ACC112 (cell line): ENCODE measurements at regions not wholly inside any gene's neighbourhood (a gene's known extent, or its start where the extent isn't known, plus 50 kb on each side); places are given as distances from the start of the nearest gene placed in this dataset.

Experiments
- H2AFZ ChIP-seq: fragments of 200-600 bp; sonication (generic); one replicate; pipeline ENCODE4 v1.6.0; 2017; ENCODE audit warnings: antibody characterized with exemption, low read length; ENCODE audit not compliant: unreplicated experiment
- H3K27ac ChIP-seq: fragments of 200-600 bp; sonication (generic); 2 replicates; pipeline ENCODE4 v1.5.1; 2014; ENCODE audit warnings: low read depth, mild to moderate bottlenecking, antibody characterized with exemption, low read length, moderate library complexity
- H3K27me3 ChIP-seq: fragments of 200-600 bp; sonication (generic); 2 replicates; pipeline ENCODE4 v1.6.1; 2014; ENCODE audit warnings: mild to moderate bottlenecking, antibody characterized with exemption, low read length, moderate library complexity, mixed read lengths; ENCODE audit not compliant: insufficient read depth
- H3K36me3 ChIP-seq: fragments of 200-600 bp; sonication (generic); 2 replicates; pipeline ENCODE4 v1.6.1; 2016; ENCODE audit warnings: mild to moderate bottlenecking, antibody characterized with exemption, low read length, moderate library complexity, mixed read lengths; ENCODE audit not compliant: insufficient read depth
- H3K4me1 ChIP-seq: fragments of 200-600 bp; sonication (generic); one replicate; pipeline ENCODE4 v1.6.1; 2016; ENCODE audit warnings: low read length, mixed read lengths; ENCODE audit not compliant: insufficient read depth, unreplicated experiment, control insufficient read depth
- H3K4me3 ChIP-seq: fragments of 200-600 bp; sonication (generic); 2 replicates; pipeline ENCODE4 v1.5.1; 2014; ENCODE audit warnings: mild to moderate bottlenecking, low read depth, low read length
- H3K79me2 ChIP-seq: fragments of 200-600 bp; sonication (generic); one replicate; pipeline ENCODE4 v1.6.0; 2016; ENCODE audit warnings: low read length; ENCODE audit not compliant: control insufficient read depth, unreplicated experiment, insufficient read depth

GRCh38 chr1:214977110-214977509 is 105.4 kb upstream of the KCNK2 start:
- Histone ChIP-seq H3K27me3 (no peaks in the 10 kb centered on the region), H3K36me3 (no peaks in the 10 kb centered on the region), H3K4me3 (no peak overlapping the region), H3K79me2 (no peaks in the 10 kb centered on the region), H3K27ac (no peak overlapping the region), H3K4me1 (no peaks in the 10 kb centered on the region), H2AFZ (no peak overlapping the region)

DNA sequence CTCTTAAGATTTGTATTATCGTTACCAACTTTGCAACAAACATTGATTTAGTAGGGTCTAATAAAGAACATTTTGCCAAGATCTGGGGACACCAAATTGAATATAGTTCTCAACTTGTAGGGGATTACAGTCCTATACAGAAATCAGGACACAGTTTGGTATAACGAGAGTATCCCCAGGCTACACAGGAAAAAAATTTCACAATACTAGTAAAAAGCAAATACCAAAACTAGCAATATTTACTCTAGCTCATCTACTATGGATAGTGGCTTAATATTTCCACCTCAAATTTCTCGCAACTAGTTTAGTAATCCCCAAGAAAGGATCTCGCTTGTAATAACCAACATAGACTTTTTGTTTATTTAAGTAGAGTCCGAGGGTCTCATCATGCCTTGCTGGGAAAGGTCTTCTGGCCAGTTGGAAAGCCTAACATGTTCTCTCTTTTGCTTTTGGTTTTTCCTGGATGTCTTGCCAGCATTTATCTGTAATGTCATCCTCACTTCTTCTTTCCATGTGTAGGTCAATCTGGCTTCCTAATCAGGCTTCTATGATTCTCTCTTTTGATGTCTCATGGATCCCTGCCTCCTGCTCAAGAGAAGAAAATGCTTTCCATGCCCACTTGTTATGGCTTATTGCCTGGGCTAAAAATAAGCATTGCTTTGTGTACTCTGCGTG is 104.7 kb upstream of the KCNK2 start:
- H3K27me3 ChIP-seq, result no peaks in the 10 kb centered on the region
- H2AFZ ChIP-seq, result no peak overlapping the region
- peaks cover 3% of the 10 kb centered on the region for H3K4me1 ChIP-seq
- H3K4me3 ChIP-seq, result no peak overlapping the region
- no peak overlapping the region for H3K27ac ChIP-seq
- H3K36me3 ChIP-seq, result no peaks in the 10 kb centered on the region
- no peaks in the 10 kb centered on the region for H3K79me2 ChIP-seq

DNA sequence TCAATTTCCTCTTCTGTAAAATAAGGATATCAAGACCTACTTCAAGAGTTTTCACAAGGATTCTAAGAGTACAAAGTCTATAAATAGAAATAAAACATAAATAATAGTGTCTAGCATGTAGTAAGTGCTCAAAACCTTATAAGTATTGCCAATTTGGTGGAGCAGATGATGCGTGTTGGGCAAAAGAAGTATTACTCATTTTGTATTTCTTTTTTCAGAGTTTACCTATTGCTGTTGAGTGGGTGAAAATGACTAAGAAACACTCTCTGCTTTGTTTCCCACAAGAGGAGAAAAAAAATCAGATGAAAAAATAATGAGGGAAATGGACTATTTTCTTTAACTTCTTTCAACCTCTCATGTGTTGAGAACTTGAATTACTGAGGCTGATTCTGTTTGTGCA is 103.3 kb upstream of the KCNK2 start:
- H3K36me3 ChIP-seq, result no peaks in the 10 kb centered on the region
- H3K4me3 ChIP-seq, result no peak overlapping the region
- no peak overlapping the region for H2AFZ ChIP-seq
- peaks cover 13% of the 10 kb centered on the region for H3K4me1 ChIP-seq
- H3K27me3 ChIP-seq, result no peaks in the 10 kb centered on the region
- no peak overlapping the region for H3K27ac ChIP-seq
- no peaks in the 10 kb centered on the region for H3K79me2 ChIP-seq

DNA sequence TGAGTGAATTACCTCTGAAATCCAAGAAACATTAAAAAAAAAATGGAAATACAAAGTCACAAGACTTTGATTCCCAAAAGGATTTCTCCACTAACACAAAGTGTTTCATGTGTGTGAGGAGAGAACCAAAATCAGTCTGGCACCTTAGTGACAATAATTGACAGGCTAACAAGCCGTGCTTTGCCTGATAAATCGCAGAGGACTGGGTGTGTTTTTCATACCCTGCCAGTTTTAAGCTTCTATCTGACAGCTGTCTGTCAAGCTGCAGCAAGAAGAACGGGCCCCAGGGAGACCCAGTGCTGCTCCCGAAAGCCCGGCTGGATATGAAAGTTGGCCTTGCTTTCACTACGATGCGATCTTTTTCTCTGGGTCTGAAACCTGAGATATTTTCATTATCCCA is 101.6 kb upstream of the KCNK2 start:
- H2AFZ ChIP-seq, result no peak overlapping the region
- H3K4me3 ChIP-seq, result no peak overlapping the region
- H3K27me3 ChIP-seq, result no peaks in the 10 kb centered on the region
- peaks cover 13% of the 10 kb centered on the region for H3K4me1 ChIP-seq
- no peak overlapping the region for H3K27ac ChIP-seq
- no peaks in the 10 kb centered on the region for H3K79me2 ChIP-seq
- H3K36me3 ChIP-seq, result no peaks in the 10 kb centered on the region

DNA sequence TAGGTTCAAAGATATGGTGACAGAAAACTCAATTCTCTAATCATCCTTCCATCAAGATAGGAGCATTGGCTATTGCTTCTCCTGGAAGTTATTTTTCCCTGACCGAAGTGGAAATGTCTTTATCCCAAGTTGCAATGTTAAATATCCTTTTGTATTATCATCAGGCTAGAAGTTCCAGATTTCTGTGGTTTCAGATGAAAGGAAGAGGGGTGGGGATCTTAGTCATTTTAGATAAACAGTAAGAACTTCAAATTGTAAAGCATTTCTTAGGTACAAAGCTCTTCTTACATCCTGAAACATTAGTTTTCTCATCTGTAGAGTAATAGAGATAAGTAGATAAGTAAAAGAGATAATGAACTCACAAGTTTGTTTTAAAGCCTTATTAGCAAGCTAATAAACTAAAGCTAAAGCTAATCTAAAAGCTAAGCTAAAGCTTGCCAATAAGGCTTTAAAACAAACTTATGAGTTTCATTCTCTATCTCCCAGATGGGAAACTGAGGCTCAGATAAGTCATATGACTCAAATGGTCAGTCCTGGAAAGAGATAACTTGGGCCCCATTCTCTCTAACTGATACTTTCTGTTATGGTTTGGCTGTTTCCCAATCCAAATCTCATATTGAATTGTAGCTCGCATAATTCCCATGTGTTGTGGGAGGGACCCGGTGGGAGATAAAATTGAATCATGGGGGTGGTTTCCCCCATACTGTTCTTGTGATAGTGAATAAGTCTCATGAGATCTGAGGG is 99.2 kb upstream of the KCNK2 start:
- peaks cover 13% of the 10 kb centered on the region for H3K4me1 ChIP-seq
- peak overlapping the region; percentile 53 for H3K27ac ChIP-seq
- no peaks in the 10 kb centered on the region for H3K36me3 ChIP-seq
- no peak overlapping the region for H3K4me3 ChIP-seq
- no peaks in the 10 kb centered on the region for H3K27me3 ChIP-seq
- H2AFZ ChIP-seq, result peak overlapping the region; percentile 7
- no peaks in the 10 kb centered on the region for H3K79me2 ChIP-seq

- Histone ChIP-seq H3K4me1 (peaks cover 24% of the 10 kb centered on the region), H3K27ac (peak overlapping the region; percentile 86), H3K4me3 (no peak overlapping the region), H3K36me3 (no peaks in the 10 kb centered on the region), H2AFZ (peak overlapping the region; percentile 72), H3K27me3 (no peaks in the 10 kb centered on the region), H3K79me2 (no peaks in the 10 kb centered on the region)
These were observed 93.2 kb upstream of the KCNK2 start for GRCh38 chr1:214989341-214989740.

DNA sequence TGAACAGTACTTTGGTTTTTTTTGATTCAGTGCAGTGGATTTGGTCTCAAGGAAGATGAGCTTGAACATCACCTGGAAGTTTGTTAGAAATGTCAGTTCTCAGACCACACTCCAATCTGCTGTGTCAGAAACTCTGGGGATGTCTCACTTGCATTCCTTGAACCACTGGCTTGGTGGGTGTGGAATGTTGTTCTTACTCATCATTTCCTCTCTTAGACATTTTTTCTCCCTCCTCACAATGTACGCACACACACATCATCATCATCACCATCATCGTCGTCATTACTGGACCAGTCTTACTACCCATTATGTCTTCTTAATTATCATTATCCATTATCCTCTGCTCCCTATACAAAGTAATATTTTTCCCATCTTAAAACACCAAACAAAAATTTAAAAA is 91.9 kb upstream of the KCNK2 start:
- Histone ChIP-seq H3K4me3 (no peak overlapping the region), H3K4me1 (peaks cover 24% of the 10 kb centered on the region), H3K27me3 (no peaks in the 10 kb centered on the region), H3K27ac (peak overlapping the region; percentile 86), H3K36me3 (no peaks in the 10 kb centered on the region), H2AFZ (peak overlapping the region; percentile 37), H3K79me2 (no peaks in the 10 kb centered on the region)

GRCh38 chr1:214991691-214992315 is 90.7 kb upstream of the KCNK2 start:
- Histone ChIP-seq H3K4me1 (peaks cover 24% of the 10 kb centered on the region), H2AFZ (no peak overlapping the region), H3K36me3 (no peaks in the 10 kb centered on the region), H3K4me3 (no peak overlapping the region), H3K27me3 (no peaks in the 10 kb centered on the region), H3K27ac (no peak overlapping the region), H3K79me2 (no peaks in the 10 kb centered on the region)

DNA sequence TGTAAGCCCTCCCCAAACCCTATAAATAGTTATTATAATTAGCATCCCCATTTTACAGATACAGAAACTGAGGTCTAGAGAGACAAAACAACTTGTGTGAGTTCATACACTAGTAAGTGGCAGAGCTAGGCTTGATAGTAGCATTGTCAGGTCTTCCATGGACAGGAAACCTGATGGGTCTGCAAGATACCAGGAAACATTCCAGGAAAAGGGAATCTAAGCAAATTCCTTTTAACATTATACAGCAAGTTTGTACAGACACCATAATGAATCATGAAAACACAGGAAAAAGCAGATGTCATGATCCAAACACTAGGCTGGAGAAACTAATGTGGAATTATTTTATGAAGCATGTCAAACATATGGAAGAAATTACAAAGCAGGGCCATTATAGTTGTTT is 89.1 kb upstream of the KCNK2 start:
- no peak overlapping the region for H2AFZ ChIP-seq
- no peaks in the 10 kb centered on the region for H3K27me3 ChIP-seq
- H3K36me3 ChIP-seq, result no peaks in the 10 kb centered on the region
- no peak overlapping the region for H3K27ac ChIP-seq
- no peaks in the 10 kb centered on the region for H3K79me2 ChIP-seq
- no peak overlapping the region for H3K4me3 ChIP-seq
- H3K4me1 ChIP-seq, result peaks cover 24% of the 10 kb centered on the region

DNA sequence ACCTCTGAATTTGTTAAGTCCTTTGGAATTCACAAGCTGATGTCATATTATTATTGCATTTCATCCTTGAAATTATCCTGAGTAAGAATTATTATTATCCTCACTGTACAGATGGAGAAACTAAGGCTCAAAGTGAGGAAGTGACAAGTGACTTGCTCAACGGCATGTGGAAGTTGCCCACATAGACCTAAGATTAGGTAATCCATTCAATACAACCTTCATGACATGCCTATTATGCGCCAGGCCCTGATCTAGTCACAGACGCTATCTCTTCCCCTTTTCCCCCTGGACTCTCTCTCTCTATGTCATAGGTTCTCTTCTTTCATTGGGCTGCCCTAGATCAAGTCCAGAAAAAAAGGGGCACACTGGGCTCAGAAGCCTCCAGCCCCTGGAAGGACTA is 84.9 kb upstream of the KCNK2 start:
- Histone ChIP-seq H3K4me1 (peaks cover 11% of the 10 kb centered on the region), H3K36me3 (no peaks in the 10 kb centered on the region), H3K4me3 (no peak overlapping the region), H3K27ac (no peak overlapping the region), H3K27me3 (no peaks in the 10 kb centered on the region), H2AFZ (no peak overlapping the region), H3K79me2 (no peaks in the 10 kb centered on the region)
